Ishikawa (cell line): ENCODE measurements at regions not wholly inside any gene's neighbourhood (a gene's known extent, or its start where the extent isn't known, plus 50 kb on each side); places are given as distances from the start of the nearest gene placed in this dataset.

ENCODE experiments used
- CEBPB ChIP-seq: IDR thresholded peaks from 2 replicates; pipeline ENCODE4 v1.6.1; 2012
- CREB1 ChIP-seq: IDR thresholded peaks from 2 replicates; pipeline ENCODE4 v1.6.1; 2012; ENCODE audit warnings: low read depth
- EGR1 ChIP-seq: IDR thresholded peaks from 2 replicates; pipeline ENCODE4 v1.6.1; 2012
- EP300 ChIP-seq: IDR thresholded peaks from 2 replicates; pipeline ENCODE4 v1.6.1; 2012; ENCODE audit warnings: borderline replicate concordance
- FOXM1 ChIP-seq: IDR thresholded peaks from 2 replicates; pipeline ENCODE4 v1.6.1; 2012; ENCODE audit warnings: low read depth, borderline replicate concordance
- MAX ChIP-seq: IDR thresholded peaks from 2 replicates; pipeline ENCODE4 v1.6.1; 2012
- NFIC ChIP-seq: IDR thresholded peaks from 2 replicates; pipeline ENCODE4 v1.6.1; 2012
- RAD21 ChIP-seq: IDR thresholded peaks from 2 replicates; pipeline ENCODE4 v1.6.1; 2012; ENCODE audit warnings: low read depth
- TAF1 ChIP-seq: IDR thresholded peaks from 2 replicates; pipeline ENCODE4 v1.6.1; 2012; ENCODE audit warnings: low read depth, mild to moderate bottlenecking
- TCF12 ChIP-seq: IDR thresholded peaks from 2 replicates; pipeline ENCODE4 v1.6.1; 2012; ENCODE audit warnings: low read depth
- TEAD4 ChIP-seq: IDR thresholded peaks from 2 replicates; pipeline ENCODE4 v1.6.1; 2012
- YY1 ChIP-seq: IDR thresholded peaks from 2 replicates; pipeline ENCODE4 v1.6.1; 2012; ENCODE audit warnings: low read depth
- ZBTB7A ChIP-seq: IDR thresholded peaks from 2 replicates; pipeline ENCODE4 v1.6.1; 2012; ENCODE audit warnings: low read depth
- TF ChIP-seq, protein P1 (sequence below): IDR thresholded peaks from 2 replicates; pipeline ENCODE4 v1.6.1; 2012; ENCODE audit warnings: low read depth, mild to moderate bottlenecking
- TF ChIP-seq, protein P2 (sequence below): IDR thresholded peaks from 2 replicates; pipeline ENCODE4 v1.6.1; 2012

GRCh38 chr6:41462033-41462432 lies 84.1 kb upstream of the FOXP4 start:
- TF ChIP-seq RAD21 (no peak), EGR1 (no peak), YY1 (no peak), MAX (no peak), ZBTB7A (no peak)
- TF ChIP-seq, protein P1, sequence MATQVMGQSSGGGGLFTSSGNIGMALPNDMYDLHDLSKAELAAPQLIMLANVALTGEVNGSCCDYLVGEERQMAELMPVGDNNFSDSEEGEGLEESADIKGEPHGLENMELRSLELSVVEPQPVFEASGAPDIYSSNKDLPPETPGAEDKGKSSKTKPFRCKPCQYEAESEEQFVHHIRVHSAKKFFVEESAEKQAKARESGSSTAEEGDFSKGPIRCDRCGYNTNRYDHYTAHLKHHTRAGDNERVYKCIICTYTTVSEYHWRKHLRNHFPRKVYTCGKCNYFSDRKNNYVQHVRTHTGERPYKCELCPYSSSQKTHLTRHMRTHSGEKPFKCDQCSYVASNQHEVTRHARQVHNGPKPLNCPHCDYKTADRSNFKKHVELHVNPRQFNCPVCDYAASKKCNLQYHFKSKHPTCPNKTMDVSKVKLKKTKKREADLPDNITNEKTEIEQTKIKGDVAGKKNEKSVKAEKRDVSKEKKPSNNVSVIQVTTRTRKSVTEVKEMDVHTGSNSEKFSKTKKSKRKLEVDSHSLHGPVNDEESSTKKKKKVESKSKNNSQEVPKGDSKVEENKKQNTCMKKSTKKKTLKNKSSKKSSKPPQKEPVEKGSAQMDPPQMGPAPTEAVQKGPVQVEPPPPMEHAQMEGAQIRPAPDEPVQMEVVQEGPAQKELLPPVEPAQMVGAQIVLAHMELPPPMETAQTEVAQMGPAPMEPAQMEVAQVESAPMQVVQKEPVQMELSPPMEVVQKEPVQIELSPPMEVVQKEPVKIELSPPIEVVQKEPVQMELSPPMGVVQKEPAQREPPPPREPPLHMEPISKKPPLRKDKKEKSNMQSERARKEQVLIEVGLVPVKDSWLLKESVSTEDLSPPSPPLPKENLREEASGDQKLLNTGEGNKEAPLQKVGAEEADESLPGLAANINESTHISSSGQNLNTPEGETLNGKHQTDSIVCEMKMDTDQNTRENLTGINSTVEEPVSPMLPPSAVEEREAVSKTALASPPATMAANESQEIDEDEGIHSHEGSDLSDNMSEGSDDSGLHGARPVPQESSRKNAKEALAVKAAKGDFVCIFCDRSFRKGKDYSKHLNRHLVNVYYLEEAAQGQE = no peak

DNA sequence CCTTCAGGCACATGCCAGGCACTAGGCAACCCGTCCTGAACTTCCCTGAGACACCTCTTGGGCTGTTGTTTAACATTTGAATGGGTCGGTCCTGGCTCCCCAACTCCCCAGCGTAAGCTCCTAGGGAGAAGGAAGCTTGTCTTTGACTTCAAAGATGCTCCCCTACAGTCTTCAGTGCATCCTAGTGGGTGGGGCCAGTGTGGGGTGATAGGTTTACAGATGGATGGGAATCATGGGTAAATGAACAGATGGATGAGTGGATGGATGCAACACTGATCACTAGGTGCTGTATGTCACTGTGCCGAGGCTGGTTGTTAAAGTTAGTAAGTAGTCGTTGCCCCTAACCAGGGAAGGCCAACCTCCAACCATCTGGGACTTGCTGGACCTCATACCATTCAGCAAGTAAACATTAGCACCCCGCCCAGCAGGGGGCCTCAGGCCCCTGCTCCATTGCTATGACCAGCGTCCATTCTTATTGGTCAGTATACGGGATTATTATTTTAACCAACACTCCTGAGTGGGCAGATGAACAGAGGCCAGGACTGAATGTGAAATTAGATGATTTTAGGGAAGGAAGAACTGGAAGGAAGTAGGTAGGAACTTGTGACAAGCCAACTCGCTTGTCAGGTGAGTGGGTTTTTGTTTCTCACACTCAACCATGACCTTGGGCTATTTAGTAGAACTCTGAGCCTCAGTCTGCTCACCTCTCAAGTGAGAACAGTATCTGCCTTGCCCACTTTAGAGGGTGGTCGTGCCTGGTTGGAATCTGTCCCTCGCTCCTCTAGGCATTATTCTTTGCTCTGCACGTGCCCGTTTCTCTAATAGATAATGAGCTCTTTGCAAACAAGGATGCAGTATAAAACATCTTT lies 82.9 kb upstream of the FOXP4 start:
- TF ChIP-seq RAD21 (peak; percentile 40), TCF12 (no peak), CREB1 (no peak), EP300 (no peak)

- no peak for TF ChIP-seq TEAD4
- TF ChIP-seq, protein P1 = no peak
- TF ChIP-seq YY1 = no peak
- TF ChIP-seq NFIC = no peak
- no peak for TF ChIP-seq TAF1
- no peak for TF ChIP-seq EGR1
- TF ChIP-seq CEBPB = no peak
- TF ChIP-seq MAX = no peak
- TF ChIP-seq, protein P2, sequence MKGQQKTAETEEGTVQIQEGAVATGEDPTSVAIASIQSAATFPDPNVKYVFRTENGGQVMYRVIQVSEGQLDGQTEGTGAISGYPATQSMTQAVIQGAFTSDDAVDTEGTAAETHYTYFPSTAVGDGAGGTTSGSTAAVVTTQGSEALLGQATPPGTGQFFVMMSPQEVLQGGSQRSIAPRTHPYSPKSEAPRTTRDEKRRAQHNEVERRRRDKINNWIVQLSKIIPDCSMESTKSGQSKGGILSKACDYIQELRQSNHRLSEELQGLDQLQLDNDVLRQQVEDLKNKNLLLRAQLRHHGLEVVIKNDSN = no peak
- no peak for TF ChIP-seq RAD21
- TF ChIP-seq TCF12 = no peak
- TF ChIP-seq EP300 = no peak
- no peak for TF ChIP-seq CREB1
- no peak for TF ChIP-seq FOXM1
- no peak for TF ChIP-seq ZBTB7A
Measured at GRCh38 chr6:41464019-41464418, 82.2 kb upstream of the FOXP4 start.

DNA sequence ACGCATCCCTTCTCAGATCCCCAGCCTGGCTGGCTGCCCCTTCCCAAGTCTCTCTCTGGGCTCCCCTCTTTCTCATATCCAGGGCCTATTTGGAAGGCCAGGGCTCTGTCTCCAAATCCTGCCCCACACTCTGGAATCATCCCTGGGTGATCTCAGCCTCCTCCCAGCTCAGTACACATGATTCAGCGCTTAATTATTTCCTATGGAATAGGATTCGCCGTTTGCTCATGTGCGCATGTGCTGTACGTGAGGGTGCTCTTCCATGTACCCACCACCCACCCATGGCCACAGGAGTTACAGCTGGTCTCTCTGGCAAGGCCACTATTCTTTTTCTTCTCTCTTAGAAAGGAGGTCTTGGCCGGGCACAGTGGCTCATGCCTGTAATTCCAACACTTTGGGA lies 81.7 kb upstream of the FOXP4 start:
- TF ChIP-seq EGR1 = no peak
- no peak for TF ChIP-seq MAX
- TF ChIP-seq CEBPB = no peak
- TF ChIP-seq CREB1 = no peak
- no peak for TF ChIP-seq ZBTB7A
- TF ChIP-seq RAD21 = no peak
- no peak for TF ChIP-seq TCF12

DNA sequence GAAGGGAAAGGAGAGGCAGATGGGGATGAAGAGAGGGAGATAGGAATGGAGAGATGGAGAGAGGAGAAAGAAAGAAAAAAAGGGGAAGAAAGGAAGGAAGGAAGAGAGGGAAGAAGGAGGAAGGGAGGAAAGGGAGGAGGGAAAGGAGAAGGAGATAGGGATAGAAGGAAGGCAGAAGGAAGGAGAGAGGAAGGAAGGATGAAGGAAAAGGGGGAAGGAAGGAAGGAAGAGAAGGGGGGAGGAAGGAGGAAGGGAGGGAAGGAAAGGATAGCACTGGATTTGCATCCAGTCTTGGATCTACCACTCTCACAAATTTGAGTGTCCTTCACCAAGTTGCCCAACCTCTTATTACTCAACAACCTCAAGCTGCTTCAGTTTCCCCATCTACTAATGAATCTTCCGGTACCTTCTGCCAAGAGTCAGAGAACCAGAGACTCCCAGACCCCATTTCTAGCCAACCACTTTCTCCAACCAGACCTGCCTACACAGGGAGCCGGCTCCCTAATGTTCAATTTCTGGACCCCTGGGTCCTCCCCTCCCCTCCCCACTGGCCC lies 79.7 kb upstream of the FOXP4 start:
- no peak for TF ChIP-seq TCF12
- no peak for TF ChIP-seq MAX
- TF ChIP-seq ZBTB7A = no peak
- TF ChIP-seq TEAD4 = no peak
- TF ChIP-seq NFIC = no peak
- no peak for TF ChIP-seq CEBPB
- TF ChIP-seq TAF1 = no peak
- no peak for TF ChIP-seq RAD21

GRCh38 chr6:41467061-41467460 lies 79.1 kb upstream of the FOXP4 start:
- TF ChIP-seq FOXM1 = no peak
- no peak for TF ChIP-seq EP300
- TF ChIP-seq CEBPB = no peak
- no peak for TF ChIP-seq MAX
- TF ChIP-seq RAD21 = no peak
- no peak for TF ChIP-seq ZBTB7A
- TF ChIP-seq, protein P1 = no peak
- no peak for TF ChIP-seq EGR1
- no peak for TF ChIP-seq TAF1
- TF ChIP-seq YY1 = no peak
- TF ChIP-seq CREB1 = no peak
- TF ChIP-seq, protein P2 = no peak
- TF ChIP-seq TCF12 = no peak
- no peak for TF ChIP-seq TEAD4
- TF ChIP-seq NFIC = no peak
